ENCODE measurements at regions not wholly inside any gene's neighbourhood (a gene's known extent, or its start where the extent isn't known, plus 50 kb on each side); places are given as distances from the start of the nearest gene placed in this dataset.

DNA sequence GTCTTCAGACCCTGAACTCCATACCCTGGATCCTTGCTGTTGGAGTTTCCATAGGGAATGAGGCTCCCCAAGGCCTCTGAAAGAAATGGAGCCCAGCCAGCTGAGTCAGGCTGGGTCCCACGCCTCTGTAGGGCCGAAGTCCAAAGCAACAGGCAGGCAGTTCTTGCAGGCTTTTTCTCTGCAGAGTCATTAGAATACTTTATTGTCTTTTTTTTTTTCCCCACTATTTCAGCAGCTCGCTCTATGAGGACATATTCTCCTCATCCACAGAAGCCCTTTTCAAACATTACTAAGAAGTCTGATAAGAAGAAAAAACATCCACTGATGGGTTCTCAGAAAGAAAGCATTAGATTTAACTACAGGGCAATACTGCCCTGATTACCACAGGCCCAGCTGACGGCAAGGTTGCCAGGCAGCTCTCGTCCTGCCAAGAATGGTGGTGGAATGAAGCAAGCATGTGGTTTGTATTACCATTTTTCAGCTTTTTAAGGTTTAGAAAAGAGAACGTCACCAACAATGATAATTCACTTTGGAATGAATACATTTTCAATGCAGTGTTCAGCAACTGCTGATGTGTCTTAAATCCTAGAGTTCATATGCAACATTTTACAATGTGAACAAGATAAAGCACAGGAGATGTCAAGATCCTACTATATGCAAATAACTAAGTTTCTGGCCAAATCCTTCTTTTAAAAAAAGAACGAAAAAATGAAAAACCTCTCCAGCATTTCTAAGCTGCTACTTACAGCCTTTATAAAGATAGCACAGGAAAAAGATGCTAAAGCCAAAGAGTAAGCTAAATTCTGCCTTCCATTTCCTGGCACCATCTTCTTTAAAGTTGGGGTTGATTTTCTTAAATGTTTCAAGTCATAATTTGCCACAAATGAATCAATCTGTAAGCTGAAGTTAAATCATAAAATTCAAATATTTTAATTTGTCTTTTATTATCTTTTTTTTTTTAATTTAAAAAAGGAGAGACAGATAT, 223.6 kb upstream of the CITED2 start:
- peak in 1 of 5 experiments; percentile 24 for DNase-seq

DNA sequence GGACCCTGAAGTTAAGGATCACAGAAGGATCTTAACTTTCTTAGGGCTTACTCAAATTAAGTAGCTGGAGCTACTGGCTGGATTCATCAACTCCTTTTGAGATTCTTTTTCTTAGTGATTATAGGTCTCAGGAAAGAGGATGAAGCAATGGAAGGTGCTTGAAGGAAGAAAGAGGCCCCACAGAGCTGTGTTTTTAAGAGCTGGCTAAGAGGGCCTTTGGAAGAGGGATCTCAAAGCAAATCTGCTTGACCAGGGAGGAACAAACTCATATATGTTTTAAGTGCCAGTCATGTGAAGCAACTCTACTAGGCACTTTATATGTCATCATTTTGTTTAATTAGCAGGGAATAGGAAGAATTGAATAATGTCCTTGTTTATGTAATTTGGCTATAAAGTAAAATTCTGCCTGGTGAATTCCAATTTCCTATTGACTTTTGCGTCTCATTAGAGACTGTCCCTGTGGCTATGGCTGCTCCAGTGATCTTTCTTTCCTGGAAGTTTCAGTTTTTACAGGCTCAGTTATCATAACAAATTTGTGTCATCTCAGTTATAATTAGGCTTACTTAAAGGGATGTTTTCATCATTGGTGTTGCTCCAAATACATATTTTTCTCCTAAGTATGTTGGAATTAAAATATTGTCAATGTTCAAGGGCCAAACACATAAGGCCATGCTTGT, 222.8 kb upstream of the CITED2 start:
- DNase-seq = no peak

DNA sequence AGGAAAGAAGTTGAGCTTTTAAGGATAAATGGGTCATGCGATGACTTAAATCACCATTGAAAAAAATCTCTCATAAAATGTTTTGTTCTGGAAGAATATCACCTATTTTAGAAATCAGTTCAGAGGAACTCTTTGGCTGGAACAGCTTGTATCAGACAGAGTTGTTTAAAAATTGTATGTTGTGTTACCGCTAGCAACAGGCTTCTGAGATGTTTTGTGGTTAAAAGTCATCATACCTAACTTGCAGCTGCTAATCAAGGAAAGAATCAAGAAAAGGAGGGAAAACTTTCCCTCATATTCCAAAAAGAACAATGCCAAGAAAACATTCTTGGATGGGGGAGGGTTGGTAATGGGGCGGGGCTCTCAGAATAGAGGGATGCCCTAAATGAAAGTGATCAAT, 220.7 kb upstream of the CITED2 start:
- peak in 1 of 5 experiments; percentile 34 for DNase-seq

DNA sequence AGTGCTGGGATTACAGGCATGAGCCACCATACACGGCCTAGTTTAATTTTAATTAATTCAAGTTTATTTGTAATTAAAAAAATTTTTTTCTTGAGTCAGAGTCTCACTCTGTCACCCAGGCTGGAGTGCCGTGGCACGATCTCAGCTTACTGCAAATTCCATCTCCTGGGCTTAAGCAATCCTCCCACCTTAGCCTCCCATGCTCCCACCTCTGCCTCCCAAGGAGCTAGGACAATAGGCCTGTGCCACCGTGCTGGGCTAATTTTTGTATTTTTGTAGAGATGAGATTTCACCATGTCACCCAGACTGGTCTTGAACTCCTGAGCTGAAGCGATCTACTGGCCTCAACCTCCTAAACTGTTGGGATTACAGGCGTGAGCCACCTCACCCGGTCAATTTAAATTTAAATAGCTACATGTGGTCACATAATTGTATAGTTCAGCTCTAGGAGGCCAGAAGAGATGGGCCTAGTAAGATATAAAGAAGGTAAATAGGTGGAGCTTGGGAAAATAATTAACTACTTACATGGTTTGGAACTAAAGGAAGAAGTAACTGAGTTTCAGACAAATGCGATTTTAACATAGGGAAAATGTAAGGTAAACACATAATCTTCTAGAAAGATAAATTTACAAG, 220.0 kb upstream of the CITED2 start:
- no peak for DNase-seq

DNA sequence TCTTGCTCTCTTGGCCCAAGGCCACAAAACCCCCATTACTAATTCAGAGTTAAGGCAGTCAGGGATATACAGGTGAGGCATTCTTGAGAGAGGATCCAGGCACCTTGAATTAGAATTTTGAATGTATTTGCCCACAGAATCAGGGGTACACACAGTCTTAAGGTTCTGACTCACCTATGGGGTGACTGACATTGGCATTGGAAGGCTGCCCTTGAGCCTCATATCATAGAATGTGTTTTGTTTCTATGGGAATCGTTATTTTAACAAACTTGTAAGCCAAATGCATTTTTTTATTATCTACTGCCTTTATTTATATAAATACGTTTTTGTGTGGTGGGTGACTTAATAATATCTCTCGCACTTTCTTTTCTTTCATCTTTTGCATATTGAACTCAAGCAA, 218.6 kb upstream of the CITED2 start:
- no peak for DNase-seq

DNA sequence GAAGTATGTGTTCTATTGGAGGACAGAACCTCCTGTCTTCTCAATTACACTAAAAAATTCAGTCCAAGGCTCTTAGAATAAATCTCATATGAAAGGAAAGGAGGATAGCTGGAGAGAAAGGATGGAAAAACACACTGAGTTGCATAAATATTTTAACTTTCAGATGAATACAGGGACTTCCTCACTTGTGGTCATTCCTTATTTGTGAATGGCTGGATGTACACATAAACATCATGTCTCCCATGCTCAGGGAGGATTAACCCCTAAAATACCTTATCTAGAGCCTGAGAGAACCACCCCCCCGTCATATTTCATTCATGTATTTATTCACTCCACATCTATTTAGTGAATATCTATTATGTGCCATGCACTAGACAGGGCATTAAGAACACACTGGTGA, 217.6 kb upstream of the CITED2 start:
- no peak for DNase-seq

DNA sequence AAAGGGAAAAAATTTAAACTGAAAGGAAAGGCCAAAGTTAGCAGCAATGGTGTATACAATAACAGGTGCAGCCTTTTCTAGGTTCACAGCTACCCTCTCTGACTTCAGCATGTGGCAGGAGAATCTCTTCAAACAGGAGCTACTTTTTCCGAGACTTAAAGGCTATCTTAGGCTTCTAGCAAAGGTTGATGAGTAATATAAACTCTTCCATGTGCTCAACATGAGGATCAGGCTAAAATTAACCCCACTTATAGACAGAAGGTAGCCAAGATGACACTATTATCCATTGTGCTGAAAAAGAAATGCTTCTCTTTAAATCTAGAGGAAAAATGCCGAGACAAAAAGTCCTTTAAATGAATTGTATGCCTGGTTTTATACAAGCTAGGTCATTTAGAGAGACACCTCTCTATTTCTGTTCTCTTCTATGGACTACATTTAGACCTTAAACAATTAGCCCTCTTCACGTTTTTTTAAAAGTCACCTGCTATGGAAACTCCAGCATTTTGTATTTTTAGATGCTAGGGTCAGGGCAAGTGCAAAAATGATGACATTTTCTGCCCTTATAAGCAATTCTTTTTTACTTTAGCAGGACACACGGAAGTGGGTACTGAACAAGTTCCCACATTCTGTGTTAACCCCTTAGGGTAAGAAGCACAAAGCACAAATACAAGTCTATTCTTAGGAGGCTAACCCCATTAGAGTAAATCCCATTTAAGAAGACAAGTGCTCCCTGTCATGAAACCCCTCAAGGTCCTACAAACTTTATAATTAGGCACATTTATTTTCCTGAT, 216.8 kb upstream of the CITED2 start:
- no peak for DNase-seq

DNA sequence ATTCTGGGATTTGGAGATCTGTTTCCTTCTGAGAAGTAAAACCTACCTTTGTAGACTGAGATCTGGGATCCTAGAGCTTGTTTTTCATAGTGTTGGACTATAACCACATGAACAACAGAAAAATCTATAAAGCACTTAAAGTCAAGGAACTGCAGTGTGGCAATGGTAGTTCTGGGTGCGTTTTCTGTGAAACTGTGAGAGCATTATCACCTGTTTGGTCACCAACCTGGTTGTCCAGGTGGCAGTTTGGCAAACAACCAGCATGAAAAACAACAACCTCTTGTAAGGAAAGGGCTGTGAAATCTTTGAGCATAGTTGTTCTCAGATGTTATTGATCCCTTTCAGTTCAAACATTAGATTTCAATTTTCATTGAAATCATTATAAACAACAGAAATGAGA, 215.8 kb upstream of the CITED2 start:
- no peak for DNase-seq

DNA sequence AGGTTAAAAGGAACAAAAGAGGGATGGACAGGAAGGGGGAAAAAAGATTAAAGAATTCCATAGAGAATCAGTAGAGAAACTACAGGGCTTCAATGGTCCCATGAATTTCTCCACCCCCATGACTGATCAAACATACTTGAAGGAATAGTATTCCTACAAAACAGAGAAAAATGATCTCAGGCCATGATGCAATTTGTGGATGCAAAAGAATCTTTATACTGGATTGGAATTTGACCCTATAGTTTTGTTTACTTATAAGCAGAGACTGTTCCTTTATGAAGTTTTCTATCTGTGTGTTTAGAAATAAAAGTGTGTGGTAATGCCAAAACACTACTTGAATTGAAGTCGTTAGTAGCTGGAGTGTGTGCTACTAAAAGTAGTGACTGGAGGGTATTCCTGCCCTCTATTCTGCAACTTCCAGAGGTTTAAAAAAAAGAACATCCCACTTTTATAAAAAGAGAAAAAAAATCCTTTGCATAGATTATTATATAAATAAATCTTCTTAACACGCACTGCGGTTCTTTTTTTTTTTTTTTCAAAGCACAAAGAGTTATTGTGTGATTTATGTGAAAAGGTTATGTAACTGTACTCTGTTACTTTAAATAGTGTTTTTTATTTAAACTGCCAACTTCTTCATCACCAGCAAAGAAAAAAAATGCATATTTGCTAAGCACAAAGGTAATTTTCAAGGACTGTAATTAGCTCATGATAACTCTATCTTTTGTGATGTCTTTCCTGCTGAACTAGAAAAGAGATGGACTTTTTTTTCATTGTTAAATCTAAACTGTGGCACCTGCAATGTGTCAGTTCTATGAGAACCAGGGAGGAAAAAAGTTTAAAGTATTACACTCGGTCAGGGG, 214.5 kb upstream of the CITED2 start:
- DNase-seq = no peak

DNA sequence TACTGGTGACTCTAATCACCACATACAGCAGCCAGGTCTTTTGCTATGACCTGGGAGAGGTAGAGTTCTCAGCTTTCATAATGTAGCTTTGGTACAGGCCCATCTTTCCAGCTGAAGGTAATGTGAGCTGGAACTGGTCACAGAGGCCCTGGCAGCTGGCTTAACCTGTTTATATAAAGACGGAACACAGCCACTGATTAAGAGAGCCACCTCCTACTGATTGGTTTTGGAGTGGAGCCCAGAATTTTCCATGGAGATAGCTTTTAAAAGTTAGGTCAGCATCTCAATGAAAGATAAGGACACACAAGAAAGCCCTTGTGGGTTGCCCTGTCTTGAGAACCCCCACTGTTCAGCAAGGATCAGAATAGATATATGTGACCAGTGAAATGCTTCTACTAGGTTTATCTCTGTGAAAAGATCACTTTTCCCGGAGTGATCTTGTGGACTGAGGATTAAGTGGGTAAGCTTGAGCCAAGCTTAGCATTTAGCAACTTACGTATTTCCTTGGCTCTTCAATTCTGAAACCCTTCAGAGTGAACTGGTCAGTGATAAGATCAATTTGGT, 213.7 kb upstream of the CITED2 start:
- no peak for DNase-seq

DNA sequence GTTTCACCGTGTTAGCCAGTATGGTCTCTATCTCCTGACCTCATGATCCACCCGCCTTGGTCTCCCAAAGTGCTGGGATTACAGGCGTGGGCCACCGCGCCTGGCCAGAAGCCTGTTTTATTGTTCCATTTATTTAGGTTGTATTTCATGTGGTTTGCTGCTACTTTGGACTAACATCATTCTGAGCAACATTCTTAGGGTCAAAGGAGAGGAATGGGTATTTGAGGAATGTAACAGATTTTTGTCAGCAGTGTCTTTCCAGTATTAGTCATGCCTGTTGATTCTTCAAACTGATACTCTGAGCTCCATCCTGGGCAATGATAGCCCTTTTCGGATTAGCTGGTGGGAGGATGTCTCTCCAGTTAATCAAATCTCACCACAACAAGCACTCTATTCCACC, 213.0 kb upstream of the CITED2 start:
- no peak for DNase-seq

DNA sequence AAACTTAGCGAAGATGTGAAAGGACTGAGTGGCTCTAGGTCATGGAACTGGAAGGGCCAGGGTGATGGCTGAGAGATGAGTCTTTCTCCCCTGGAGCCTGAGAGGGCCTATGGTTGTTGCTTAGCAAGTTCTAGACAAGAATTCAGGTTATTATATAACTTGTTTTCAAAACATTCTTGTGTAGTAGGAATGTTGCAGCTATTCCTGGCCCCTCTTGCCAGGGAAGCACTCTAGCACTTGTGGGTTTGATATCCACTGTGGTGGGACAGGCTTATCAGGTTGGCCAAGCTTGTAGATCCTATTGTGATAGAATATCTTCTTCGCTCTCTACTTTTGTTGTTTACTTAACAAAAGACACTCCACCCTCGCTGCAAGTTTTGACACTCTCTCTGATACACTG, 211.8 kb upstream of the CITED2 start:
- DNase-seq = no peak

DNA sequence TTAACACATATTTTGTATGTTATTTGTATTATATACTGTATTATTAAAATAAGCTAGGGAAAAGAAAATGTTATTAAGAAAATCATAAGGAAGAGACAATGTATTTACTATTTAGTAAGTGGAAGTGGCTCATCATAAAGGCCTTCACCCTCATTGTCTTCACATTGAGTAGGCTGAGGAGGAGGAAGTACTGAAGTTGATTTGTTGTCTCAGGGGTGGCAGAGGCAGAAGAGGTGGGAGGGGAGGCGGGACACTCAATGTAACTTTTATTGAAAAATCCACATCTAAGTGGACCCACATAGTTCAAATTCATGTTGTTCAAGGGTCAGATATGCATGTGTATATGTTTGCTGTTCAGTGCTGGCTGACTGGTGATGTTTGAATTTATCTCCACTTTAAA, 210.2 kb upstream of the CITED2 start:
- DNase-seq = no peak

DNA sequence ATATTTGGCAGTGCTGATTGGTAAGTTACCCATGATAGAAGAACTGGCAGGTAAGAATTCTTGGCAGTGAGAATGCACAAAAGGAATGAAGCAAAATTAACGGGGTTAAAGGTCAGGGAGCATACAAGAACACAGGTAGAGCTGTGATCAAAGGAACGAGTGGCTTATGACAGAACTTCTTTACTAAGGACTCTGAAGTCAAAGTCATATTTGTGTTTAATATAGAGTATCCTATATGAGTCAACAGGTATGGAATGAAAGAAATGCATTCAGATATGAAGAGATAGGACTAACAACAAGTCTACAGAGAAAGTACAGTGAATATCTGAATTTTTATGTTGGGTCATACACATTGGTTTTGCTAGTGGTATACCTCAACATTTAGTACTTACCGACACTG, 209.0 kb upstream of the CITED2 start:
- DNase-seq = no peak

DNA sequence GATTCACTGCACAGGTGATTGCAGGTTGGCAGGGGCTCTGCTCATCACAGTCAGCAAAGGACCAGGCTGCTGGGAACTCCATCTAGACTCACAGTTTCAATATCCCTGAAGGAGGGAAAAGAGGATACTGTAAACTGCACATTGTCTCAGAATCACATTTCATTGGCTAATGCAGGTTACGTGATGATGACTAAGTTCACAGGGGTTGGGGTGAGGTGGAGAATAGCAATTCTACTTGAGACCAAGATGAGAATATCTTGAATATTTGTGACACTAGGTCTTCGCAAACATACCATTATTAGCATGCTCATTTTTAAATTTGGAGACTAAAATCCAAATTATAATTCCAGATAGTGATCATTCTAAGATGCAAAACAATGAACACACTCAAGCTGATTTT, 208.5 kb upstream of the CITED2 start:
- no peak for DNase-seq

DNA sequence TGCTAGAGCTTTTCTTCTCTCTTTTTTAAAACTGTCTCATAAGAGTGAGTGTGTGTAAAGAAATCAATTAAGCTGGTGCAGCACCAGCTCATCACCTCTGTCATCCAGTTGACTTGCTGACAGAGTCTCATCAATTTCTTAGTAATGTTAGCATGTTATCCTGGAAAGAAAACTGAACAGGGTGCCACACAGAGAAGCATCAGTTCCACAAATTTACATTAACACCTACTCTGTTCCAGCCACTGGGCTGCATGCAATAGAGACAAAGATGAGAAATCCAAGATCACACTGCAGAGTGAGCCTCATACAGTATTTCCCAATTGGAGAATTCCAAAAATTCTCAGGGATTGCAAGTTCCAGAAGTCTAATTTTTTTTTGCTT, 207.0 kb upstream of the CITED2 start:
- no peak for DNase-seq

DNA sequence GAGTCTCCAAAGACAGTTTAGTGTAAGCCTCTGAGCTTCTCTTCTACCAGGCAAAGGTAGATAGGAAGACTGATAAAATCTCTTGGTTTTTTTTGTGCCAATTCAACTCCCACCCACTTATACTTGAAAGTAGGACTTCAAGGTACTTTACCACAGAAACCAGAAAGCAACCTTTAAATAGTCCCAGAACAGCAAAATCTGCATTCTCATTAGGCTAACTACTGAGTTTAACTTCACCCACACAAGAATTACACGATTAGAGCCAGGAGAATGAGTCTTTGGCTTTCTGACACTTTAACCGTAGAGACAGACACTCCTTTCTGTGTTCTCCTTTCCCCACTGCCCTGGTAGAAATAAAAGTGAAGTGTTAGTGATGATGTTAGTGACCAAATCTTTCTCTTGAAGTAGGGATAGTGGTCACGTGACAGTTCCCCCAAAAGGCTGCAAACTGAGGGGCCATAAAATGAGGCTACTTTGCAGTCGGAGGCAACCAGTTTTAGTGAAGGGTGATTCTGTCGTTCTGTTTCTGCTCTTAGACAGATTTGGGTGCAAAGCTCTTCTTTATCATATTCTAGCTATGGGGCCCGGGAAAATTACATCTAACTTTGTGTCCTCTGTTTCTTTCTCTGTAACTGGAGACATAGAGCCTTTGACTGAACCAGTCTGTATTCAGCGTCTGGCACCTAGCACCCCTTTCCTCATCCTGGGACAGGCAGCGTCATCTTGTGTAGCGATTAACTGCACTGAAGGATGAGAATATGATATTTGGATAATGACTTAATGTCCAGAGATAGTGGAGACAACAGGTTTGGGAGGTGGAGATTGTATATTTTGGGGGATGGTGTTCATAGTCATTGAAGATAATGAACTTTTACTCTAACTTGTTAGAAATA, 206.4 kb upstream of the CITED2 start:
- peak in 1 of 5 experiments; percentile 68 for DNase-seq

DNA sequence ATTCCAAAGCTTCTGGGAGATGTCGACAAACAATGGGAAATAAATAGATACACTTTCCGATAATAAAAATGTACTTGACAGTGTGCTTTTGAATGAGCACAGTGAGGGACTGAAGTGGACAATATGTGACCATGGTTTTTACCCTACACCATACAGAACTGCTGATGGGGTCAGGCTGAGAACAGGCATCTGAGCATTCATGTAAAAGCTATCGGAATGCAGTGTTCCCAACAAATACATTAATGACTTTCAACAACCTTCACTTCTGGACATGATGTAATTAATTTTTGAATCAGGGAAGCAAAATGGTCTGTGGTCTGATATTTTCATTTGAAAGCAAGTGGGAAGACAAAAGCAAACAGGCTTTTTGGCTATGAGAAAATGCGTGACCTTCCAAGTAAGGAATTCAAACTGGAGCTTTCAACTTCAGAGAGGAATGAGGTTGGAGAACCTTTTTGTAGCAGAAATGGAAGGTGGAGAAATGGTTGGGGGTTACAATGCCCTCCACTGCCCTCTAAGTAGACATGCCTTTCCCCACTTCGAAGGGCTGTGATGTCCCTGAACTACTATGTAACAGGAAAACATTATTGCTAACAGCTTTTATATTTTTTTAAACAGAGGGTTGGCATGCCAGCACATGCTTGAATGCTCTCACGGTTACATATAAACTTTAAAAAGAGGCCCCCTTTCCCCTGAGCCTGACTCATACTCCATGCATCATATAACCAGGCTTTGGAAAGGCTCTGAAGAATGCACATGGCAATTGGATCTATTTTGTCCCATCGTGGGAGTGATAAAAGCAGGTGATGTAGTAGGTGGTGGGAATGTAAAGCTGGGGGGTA, 203.5 kb upstream of the CITED2 start:
- DNase-seq = no peak

DNA sequence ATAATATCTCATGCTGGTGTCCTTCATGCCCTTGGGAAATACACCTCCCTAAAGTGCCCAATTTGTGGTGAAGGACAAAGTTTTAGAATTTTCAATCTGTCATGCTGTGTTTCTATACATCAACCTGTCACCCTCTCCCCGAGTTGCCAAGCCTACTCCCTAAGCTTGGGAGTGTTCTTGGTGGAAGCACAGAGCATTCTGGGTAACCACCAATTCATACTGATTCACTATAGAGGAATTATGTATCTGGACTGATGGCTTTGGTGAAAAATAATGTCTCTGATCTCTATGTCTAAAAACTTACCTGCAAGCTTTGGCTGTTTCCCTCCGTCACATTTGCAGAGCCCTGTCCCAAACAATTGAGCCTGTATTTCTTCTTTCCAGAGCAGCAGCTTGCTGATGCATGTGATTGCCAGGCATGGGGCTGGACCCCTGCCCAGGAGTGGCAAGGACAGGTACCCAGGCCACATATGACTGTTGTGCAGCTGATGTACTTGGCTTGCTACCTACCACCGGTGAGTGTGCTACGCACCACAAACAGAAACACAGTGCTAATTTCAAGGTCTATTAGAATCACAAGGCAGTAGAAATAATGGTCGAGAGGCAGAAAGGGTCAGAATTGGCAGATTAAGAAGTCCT, 202.8 kb upstream of the CITED2 start:
- no peak for DNase-seq

Measured in T-helper 2 cell (primary cell).